GM23338 (cell line): ENCODE measurements at regions not wholly inside any gene's neighbourhood (a gene's known extent, or its start where the extent isn't known, plus 50 kb on each side); places are given as distances from the start of the nearest gene placed in this dataset.

Experiments
- ATAC-seq: fragments of 200-7000 bp; cut with Tn5 transposase; 3 replicates; pipeline ENCODE4 v1.9.1; 2020
- DNase-seq: peaks from one replicate; pipeline ENCODE4 v3.0.0-alpha.2; 2015; ENCODE audit warnings: low spot score
- H2AFZ ChIP-seq: fragments of 200-600 bp; sonication (generic); 2 replicates; pipeline ENCODE4 v1.8.0; 2016; ENCODE audit warnings: antibody characterized with exemption, mild to moderate bottlenecking, moderate library complexity
- H3F3A ChIP-seq: fragments of 200-600 bp; sonication (generic); replicated peaks from 2 replicates; pipeline ENCODE4 v1.8.0; 2017; ENCODE audit warnings: antibody characterized with exemption, mixed run types, low read depth
- H3K27ac ChIP-seq: fragments of 200-600 bp; sonication (generic); 2 replicates; pipeline ENCODE4 v1.6.1; 2016; ENCODE audit warnings: low read depth
- H3K27me3 ChIP-seq: fragments of 200-600 bp; sonication (generic); 2 replicates; pipeline ENCODE4 v1.8.0; 2016; ENCODE audit warnings: mild to moderate bottlenecking, mixed run types, moderate library complexity; ENCODE audit not compliant: insufficient read depth
- H3K36me3 ChIP-seq: fragments of 200-600 bp; sonication (generic); 2 replicates; pipeline ENCODE4 v1.8.0; 2016; ENCODE audit warnings: mild to moderate bottlenecking; ENCODE audit not compliant: insufficient read depth
- H3K4me1 ChIP-seq: fragments of 200-600 bp; sonication (generic); 2 replicates; pipeline ENCODE4 v1.8.0; 2016; ENCODE audit warnings: mild to moderate bottlenecking, moderate library complexity; ENCODE audit not compliant: insufficient read depth
- H3K4me2 ChIP-seq: fragments of 200-600 bp; sonication (generic); 2 replicates; pipeline ENCODE4 v1.7.1; 2017; ENCODE audit warnings: mixed run types
- H3K4me3 ChIP-seq: fragments of 200-600 bp; sonication (generic); 2 replicates; pipeline ENCODE4 v1.6.1; 2016; ENCODE audit warnings: mixed run types
- H3K79me2 ChIP-seq: fragments of 200-600 bp; sonication (generic); replicated peaks from 2 replicates; pipeline ENCODE4 v1.8.0; 2017; ENCODE audit warnings: mild to moderate bottlenecking; ENCODE audit not compliant: insufficient read depth
- H3K9me2 ChIP-seq: fragments of 200-600 bp; sonication (generic); 2 replicates; pipeline ENCODE4 v1.8.0; 2017; ENCODE audit not compliant: insufficient read depth
- H4K20me1 ChIP-seq: fragments of 200-600 bp; sonication (generic); replicated peaks from 2 replicates; pipeline ENCODE4 v1.8.0; 2017; ENCODE audit warnings: mild to moderate bottlenecking; ENCODE audit not compliant: insufficient read depth
- H3K27ac Mint-ChIP-seq: 2 replicates; pipeline ENCODE4 v1.8.0; 2020; ENCODE audit warnings: inconsistent platforms, mild to moderate bottlenecking, moderate library complexity, mixed read lengths
- H3K27me3 Mint-ChIP-seq: 3 replicates; pipeline ENCODE4 v1.8.0; 2022; ENCODE audit warnings: low read depth, mild to moderate bottlenecking, moderate library complexity, mixed read lengths, inconsistent platforms; ENCODE audit not compliant: insufficient read depth, poor library complexity
- H3K36me3 Mint-ChIP-seq: 3 replicates; pipeline ENCODE4 v1.8.0; 2021; ENCODE audit warnings: low read depth, mild to moderate bottlenecking, inconsistent platforms, moderate library complexity, mixed read lengths
- H3K4me1 Mint-ChIP-seq: 3 replicates; pipeline ENCODE4 v1.8.0; 2020; ENCODE audit warnings: mild to moderate bottlenecking, inconsistent platforms, mixed read lengths
- H3K4me3 Mint-ChIP-seq: 3 replicates; pipeline ENCODE4 v1.8.0; 2021; ENCODE audit warnings: moderate library complexity, mild to moderate bottlenecking, inconsistent platforms, mixed read lengths
- H3K9me3 Mint-ChIP-seq: 3 replicates; pipeline ENCODE4 v1.8.0; 2020; ENCODE audit warnings: moderate library complexity, mild to moderate bottlenecking, inconsistent platforms, mixed read lengths
- CREB1 ChIP-seq: fragments of 250-450 bp; sonication (Bioruptor Pico); IDR thresholded peaks from 2 replicates; pipeline ENCODE4 v1.5.0; 2020; ENCODE audit warnings: low read depth, mild to moderate bottlenecking, moderate library complexity
- CTCF ChIP-seq, 2 experiments: fragments of 200-600 bp in 1 of 2; sonication (generic) in 1 of 2; conservative IDR thresholded peaks; 2 replicates each; pipeline versions ENCODE4 v1.5.1 to v1.6.1; 2016 to 2017; ENCODE audit warnings: antibody characterized with exemption in 2 of 2, low read depth in 2 of 2, mild to moderate bottlenecking in 2 of 2, moderate library complexity in 1 of 2
- EZH2 ChIP-seq: fragments of 200-600 bp; sonication (generic); IDR thresholded peaks from one replicate; pipeline ENCODE4 v1.8.0; 2017; ENCODE audit warnings: antibody characterized with exemption, mild to moderate bottlenecking, low read depth; ENCODE audit not compliant: unreplicated experiment
- EZH2phosphoT487 ChIP-seq: fragments of 200-600 bp; sonication (generic); IDR thresholded peaks from one replicate; pipeline ENCODE4 v1.8.1; 2018; ENCODE audit warnings: antibody characterized with exemption; ENCODE audit not compliant: unreplicated experiment
- JUNB ChIP-seq: IDR thresholded peaks from one replicate; pipeline ENCODE4 v1.6.1; 2016; ENCODE audit warnings: antibody characterized with exemption; ENCODE audit not compliant: unreplicated experiment
- NANOG ChIP-seq: IDR thresholded peaks from 2 replicates; pipeline ENCODE4 v1.6.1; 2016; ENCODE audit warnings: antibody characterized with exemption, borderline replicate concordance
- POLR2AphosphoS5 ChIP-seq: IDR thresholded peaks from 2 replicates; pipeline ENCODE4 v1.6.1; 2016; ENCODE audit warnings: antibody characterized with exemption, low read depth
- STAT1 ChIP-seq: IDR thresholded peaks from one replicate; pipeline ENCODE4 v1.6.1; 2016; ENCODE audit warnings: antibody characterized with exemption; ENCODE audit not compliant: unreplicated experiment
- ZNF114 ChIP-seq: fragments of 250-450 bp; sonication (Bioruptor Pico); IDR thresholded peaks from 2 replicates; pipeline ENCODE4 v1.5.0; 2020; ENCODE audit warnings: mild to moderate bottlenecking, moderate library complexity
- ZNF331 ChIP-seq: fragments of 250-450 bp; sonication (Bioruptor Pico); IDR thresholded peaks from 2 replicates; pipeline ENCODE4 v1.5.0; 2020; ENCODE audit warnings: low read depth, mild to moderate bottlenecking, moderate library complexity
- TF ChIP-seq, protein P1 (sequence below): IDR thresholded peaks from one replicate; pipeline ENCODE4 v1.6.1; 2018; ENCODE audit warnings: antibody characterized with exemption; ENCODE audit not compliant: unreplicated experiment
- TF ChIP-seq, protein P2 (sequence below): IDR thresholded peaks from 2 replicates; pipeline ENCODE4 v1.6.1; 2016; ENCODE audit warnings: antibody characterized with exemption

GRCh38 chr15:58342508-58342907 is 89.3 kb upstream of the LIPC start (continued):
- TF ChIP-seq, protein P1, sequence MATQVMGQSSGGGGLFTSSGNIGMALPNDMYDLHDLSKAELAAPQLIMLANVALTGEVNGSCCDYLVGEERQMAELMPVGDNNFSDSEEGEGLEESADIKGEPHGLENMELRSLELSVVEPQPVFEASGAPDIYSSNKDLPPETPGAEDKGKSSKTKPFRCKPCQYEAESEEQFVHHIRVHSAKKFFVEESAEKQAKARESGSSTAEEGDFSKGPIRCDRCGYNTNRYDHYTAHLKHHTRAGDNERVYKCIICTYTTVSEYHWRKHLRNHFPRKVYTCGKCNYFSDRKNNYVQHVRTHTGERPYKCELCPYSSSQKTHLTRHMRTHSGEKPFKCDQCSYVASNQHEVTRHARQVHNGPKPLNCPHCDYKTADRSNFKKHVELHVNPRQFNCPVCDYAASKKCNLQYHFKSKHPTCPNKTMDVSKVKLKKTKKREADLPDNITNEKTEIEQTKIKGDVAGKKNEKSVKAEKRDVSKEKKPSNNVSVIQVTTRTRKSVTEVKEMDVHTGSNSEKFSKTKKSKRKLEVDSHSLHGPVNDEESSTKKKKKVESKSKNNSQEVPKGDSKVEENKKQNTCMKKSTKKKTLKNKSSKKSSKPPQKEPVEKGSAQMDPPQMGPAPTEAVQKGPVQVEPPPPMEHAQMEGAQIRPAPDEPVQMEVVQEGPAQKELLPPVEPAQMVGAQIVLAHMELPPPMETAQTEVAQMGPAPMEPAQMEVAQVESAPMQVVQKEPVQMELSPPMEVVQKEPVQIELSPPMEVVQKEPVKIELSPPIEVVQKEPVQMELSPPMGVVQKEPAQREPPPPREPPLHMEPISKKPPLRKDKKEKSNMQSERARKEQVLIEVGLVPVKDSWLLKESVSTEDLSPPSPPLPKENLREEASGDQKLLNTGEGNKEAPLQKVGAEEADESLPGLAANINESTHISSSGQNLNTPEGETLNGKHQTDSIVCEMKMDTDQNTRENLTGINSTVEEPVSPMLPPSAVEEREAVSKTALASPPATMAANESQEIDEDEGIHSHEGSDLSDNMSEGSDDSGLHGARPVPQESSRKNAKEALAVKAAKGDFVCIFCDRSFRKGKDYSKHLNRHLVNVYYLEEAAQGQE: no peak
- no peak for TF ChIP-seq ZNF114 (CRISPR knock-in tag)
- no peak for TF ChIP-seq NANOG
- TF ChIP-seq CREB1 (CRISPR knock-in tag): no peak
- TF ChIP-seq EZH2phosphoT487: no peak
- no peak for TF ChIP-seq POLR2AphosphoS5
- no peak for TF ChIP-seq EZH2
- TF ChIP-seq ZNF331: no peak
- TF ChIP-seq, protein P2, sequence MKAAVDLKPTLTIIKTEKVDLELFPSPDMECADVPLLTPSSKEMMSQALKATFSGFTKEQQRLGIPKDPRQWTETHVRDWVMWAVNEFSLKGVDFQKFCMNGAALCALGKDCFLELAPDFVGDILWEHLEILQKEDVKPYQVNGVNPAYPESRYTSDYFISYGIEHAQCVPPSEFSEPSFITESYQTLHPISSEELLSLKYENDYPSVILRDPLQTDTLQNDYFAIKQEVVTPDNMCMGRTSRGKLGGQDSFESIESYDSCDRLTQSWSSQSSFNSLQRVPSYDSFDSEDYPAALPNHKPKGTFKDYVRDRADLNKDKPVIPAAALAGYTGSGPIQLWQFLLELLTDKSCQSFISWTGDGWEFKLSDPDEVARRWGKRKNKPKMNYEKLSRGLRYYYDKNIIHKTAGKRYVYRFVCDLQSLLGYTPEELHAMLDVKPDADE: no peak
- no peak for TF ChIP-seq CTCF (conservative IDR thresholded peaks at IDR 0.05; ENCODE audit: low read depth in 2 of 2)

GRCh38 chr15:58344213-58345070 is 87.3 kb upstream of the LIPC start:
- Histone ChIP-seq H3K36me3 (no peaks in the 10 kb centered on the region), H3K4me2 (no peak overlapping the region), H3F3A (no peaks in the 10 kb centered on the region), H2AFZ (no peak overlapping the region), H3K9me2 (no peaks in the 10 kb centered on the region), H3K4me1 (peaks cover 16% of the 10 kb centered on the region; the same call in 1 of the 2 replicates), H3K27ac (no peak overlapping the region), H4K20me1 (no peaks in the 10 kb centered on the region), H3K27me3 (no peaks in the 10 kb centered on the region), H3K79me2 (no peaks in the 10 kb centered on the region), H3K4me3 (no peak overlapping the region)
- no peak for DNase-seq
- no peak for ATAC-seq
- Mint-ChIP-seq H3K36me3 (peaks cover 2% of the 10 kb centered on the region; the same call in 1 of the 3 replicates), H3K4me1 (peaks cover 15% of the 10 kb centered on the region; the same call in 2 of the 3 replicates), H3K27ac (no peak overlapping the region), H3K9me3 (0 out of 3 replicates have a peak, but pooled peaks cover 2% of the 10 kb centered on the region), H3K27me3 (no peaks in the 10 kb centered on the region), H3K4me3 (no peak overlapping the region)
- TF ChIP-seq POLR2AphosphoS5 (no peak), NANOG (no peak), JUNB (no peak), ZNF114 (CRISPR knock-in tag) (no peak), EZH2phosphoT487 (no peak), STAT1 (no peak), CTCF (conservative IDR thresholded peaks at IDR 0.05; ENCODE audit: low read depth in 2 of 2) (no peak), ZNF331 (no peak), CREB1 (CRISPR knock-in tag) (no peak)
- TF ChIP-seq, protein P2: no peak
